ENCODE measurements at regions not wholly inside any gene's neighbourhood (a gene's known extent, or its start where the extent isn't known, plus 50 kb on each side); places are given as distances from the start of the nearest gene placed in this dataset.

DNA sequence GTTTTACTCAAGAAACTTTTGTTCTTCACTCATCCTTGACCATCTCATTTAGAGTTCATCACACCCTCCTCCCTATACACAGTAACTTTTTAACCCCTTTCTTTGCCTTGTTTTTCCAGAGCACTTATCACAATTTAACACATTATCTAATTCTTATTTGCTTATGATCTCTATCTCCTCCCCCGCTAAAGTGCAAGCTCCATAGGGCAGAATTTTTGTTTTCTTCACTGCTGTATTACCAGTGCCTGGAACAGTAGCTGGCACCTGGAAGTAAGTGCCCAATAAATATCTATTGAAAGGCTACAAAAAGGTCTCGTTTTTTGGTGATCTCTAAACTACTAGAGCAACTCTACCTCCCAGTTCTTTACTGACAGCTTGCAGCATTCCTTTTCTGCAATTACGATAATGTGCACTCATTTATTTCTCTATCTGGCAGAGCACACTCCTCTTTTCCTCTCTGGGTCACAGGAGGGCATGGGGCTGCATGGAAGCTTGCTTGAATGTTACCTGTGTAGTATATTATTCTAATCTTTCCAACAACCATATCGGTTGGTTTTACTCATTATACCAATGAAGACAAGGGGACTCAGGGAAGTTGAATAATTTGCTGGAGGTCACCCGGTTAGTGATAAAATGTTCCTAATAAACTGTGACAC lies 57.4 kb upstream of the CHST9 start:
- no peak for ATAC-seq (ENCODE audit: low read depth in 2 of 2)
- no peaks in the 10 kb centered on the region for H3K27me3 Mint-ChIP-seq
- no peak overlapping the region for H3K27ac Mint-ChIP-seq
- Histone ChIP-seq H3K4me1 (ENCODE audit: control insufficient read depth, insufficient read depth, low read length, poor library complexity, severe bottlenecking) (no peaks in the 10 kb centered on the region), H3K36me3 (ENCODE audit: control insufficient read depth, insufficient read depth, low read length) (no peaks in the 10 kb centered on the region), H3K27me3 (ENCODE audit: control insufficient read depth, insufficient read depth, low read length) (no peaks in the 10 kb centered on the region), H3K27ac (ENCODE audit: insufficient read depth, low read length, poor library complexity, severe bottlenecking) (no peak overlapping the region), H3K9me3 (ENCODE audit: control insufficient read depth in 2 of 2, low read length in 2 of 2) (peaks cover 0 to 10% of the 10 kb centered on the region in 2 experiments), H3K4me3 (ENCODE audit: low read depth, low read length) (no peak overlapping the region)
- H3K36me3 Mint-ChIP-seq = no peaks in the 10 kb centered on the region
- H3K4me1 Mint-ChIP-seq = no peaks in the 10 kb centered on the region
- no peak for DNase-seq
- H3K9me3 Mint-ChIP-seq = peaks cover 0 to 13% (median 4%) of the 10 kb centered on the region in 7 donors
- H3K4me3 Mint-ChIP-seq = no peak overlapping the region

DNA sequence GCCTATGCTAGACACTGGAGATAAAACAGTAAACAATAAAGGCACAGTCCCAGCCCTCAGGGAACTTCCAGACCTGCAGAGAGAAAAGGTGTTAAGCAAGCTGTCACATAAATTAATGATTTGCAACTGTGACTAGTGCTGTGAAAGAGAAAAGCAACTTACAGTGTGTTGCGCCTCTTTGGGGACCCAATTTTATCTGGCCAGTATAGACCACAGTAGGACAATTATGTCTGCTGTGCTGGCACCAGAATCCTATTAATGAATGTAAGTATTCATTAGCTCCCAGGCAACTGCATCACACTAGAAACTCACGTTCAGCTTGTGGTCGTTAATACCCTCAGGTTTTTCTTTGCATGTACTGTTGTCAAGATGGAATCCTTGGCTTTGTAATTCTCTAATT lies 55.3 kb upstream of the CHST9 start:
- no peaks in the 10 kb centered on the region for H3K27me3 ChIP-seq (ENCODE audit: control insufficient read depth, insufficient read depth, low read length)
- no peak overlapping the region for H3K27ac Mint-ChIP-seq

DNA sequence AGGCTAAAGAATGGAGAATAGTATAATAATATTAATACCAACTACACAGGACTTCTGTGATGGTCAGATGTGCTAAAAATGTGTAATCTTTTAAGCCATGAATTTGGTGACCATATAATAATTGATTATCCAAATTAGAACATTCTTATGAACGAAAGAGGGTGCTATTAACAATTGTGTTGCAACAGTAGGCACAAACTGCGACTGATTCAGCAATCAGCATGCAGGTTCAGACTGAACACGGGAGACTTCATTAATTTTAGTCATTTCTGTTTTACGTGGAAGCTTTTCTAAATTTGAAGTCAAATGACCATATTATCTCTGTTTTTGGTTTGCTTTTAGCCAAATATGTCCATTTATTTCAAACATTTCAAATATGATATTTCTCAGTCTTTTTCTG lies 54.6 kb upstream of the CHST9 start:
- no peaks in the 10 kb centered on the region for H3K4me1 ChIP-seq (ENCODE audit: control insufficient read depth, insufficient read depth, low read length, poor library complexity, severe bottlenecking)
- Mint-ChIP-seq H3K4me1 (no peaks in the 10 kb centered on the region), H3K27ac (no peak overlapping the region), H3K4me3 (no peak overlapping the region), H3K27me3 (no peaks in the 10 kb centered on the region), H3K9me3 (peaks cover 0 to 18% (median 6%) of the 10 kb centered on the region in 7 donors), H3K36me3 (no peaks in the 10 kb centered on the region)
- DNase-seq (no peak), ATAC-seq (ENCODE audit: low read depth in 2 of 2) (no peak)
- H3K27me3 ChIP-seq (ENCODE audit: control insufficient read depth, insufficient read depth, low read length) = no peaks in the 10 kb centered on the region
- no peak overlapping the region for H3K27ac ChIP-seq (ENCODE audit: insufficient read depth, low read length, poor library complexity, severe bottlenecking)
- no peaks in the 10 kb centered on the region for H3K36me3 ChIP-seq (ENCODE audit: control insufficient read depth, insufficient read depth, low read length)
- H3K4me3 ChIP-seq (ENCODE audit: low read depth, low read length) = no peak overlapping the region
- peaks cover 0 to 10% of the 10 kb centered on the region in 2 experiments for H3K9me3 ChIP-seq (ENCODE audit: control insufficient read depth in 2 of 2, low read length in 2 of 2)

More for the DNA sequence above, 55.3 kb upstream of the CHST9 start:
- H3K4me3 ChIP-seq (ENCODE audit: low read depth, low read length) = no peak overlapping the region
- Mint-ChIP-seq H3K27me3 (no peaks in the 10 kb centered on the region), H3K9me3 (peaks cover 0 to 13% (median 4%) of the 10 kb centered on the region in 7 donors), H3K36me3 (no peaks in the 10 kb centered on the region), H3K4me3 (no peak overlapping the region), H3K4me1 (no peaks in the 10 kb centered on the region)
- DNase-seq (no peak), ATAC-seq (ENCODE audit: low read depth in 2 of 2) (no peak)
- no peaks in the 10 kb centered on the region for H3K36me3 ChIP-seq (ENCODE audit: control insufficient read depth, insufficient read depth, low read length)
- H3K9me3 ChIP-seq (ENCODE audit: control insufficient read depth in 2 of 2, low read length in 2 of 2) = peaks cover 0 to 10% of the 10 kb centered on the region in 2 experiments
- H3K4me1 ChIP-seq (ENCODE audit: control insufficient read depth, insufficient read depth, low read length, poor library complexity, severe bottlenecking) = no peaks in the 10 kb centered on the region
- no peak overlapping the region for H3K27ac ChIP-seq (ENCODE audit: insufficient read depth, low read length, poor library complexity, severe bottlenecking)

DNA sequence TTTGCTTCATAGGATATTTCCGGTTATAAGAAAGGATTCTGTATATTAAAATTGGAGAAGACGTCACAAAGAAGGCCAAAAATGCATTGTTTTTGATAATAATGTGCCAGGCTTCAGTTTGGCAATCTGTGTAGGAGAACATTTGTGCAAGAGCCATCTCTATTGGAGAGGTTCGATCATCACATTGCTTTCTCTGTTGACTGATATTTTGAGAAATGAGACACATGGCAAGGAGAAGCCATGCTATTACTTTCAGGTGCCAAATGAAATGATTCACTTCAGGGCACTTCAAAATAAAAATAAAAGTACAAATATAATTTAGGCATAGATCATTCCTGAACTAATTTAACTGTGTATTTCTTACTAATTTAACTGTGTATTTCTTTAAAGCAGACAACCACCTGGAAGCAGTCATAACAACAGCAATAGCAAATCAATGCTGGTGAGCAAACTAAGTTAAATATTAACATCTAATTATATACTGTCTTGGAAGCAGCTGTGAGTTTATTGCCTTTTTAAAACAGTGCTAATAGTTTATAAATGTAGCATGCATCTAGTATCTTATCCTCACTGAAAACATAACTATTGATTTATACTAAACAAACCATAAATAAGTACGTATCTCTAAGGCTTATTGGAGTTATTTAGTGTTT lies 50.2 kb upstream of the CHST9 start:
- Mint-ChIP-seq H3K4me3 (no peak overlapping the region), H3K9me3 (peaks cover 0 to 30% (median 6%) of the 10 kb centered on the region in 7 donors), H3K36me3 (no peaks in the 10 kb centered on the region), H3K4me1 (no peaks in the 10 kb centered on the region), H3K27ac (no peak overlapping the region), H3K27me3 (no peaks in the 10 kb centered on the region)
- Histone ChIP-seq H3K27me3 (ENCODE audit: control insufficient read depth, insufficient read depth, low read length) (no peaks in the 10 kb centered on the region), H3K4me1 (ENCODE audit: control insufficient read depth, insufficient read depth, low read length, poor library complexity, severe bottlenecking) (no peaks in the 10 kb centered on the region), H3K9me3 (ENCODE audit: control insufficient read depth in 2 of 2, low read length in 2 of 2) (peaks cover 0 to 10% of the 10 kb centered on the region in 2 experiments), H3K4me3 (ENCODE audit: low read depth, low read length) (no peak overlapping the region), H3K36me3 (ENCODE audit: control insufficient read depth, insufficient read depth, low read length) (no peaks in the 10 kb centered on the region), H3K27ac (ENCODE audit: insufficient read depth, low read length, poor library complexity, severe bottlenecking) (no peak overlapping the region)
- DNase-seq (no peak), ATAC-seq (ENCODE audit: low read depth in 2 of 2) (no peak)
